Peyer's patch (tissue), 4 donors: ENCODE measurements at regions not wholly inside any gene's neighbourhood (a gene's known extent, or its start where the extent isn't known, plus 50 kb on each side); places are given as distances from the start of the nearest gene placed in this dataset.
"Not testable (repeated sequence)": the region's sequence is repeated elsewhere in the genome, so short reads cannot be mapped to it uniquely, and the experiment has no call there.

Experiments
- CTCF ChIP-seq, 6 experiments: fragments of 450-650 bp in 4 of 6; fragments of 200-600 bp in 2 of 6; sonication (generic) in 1 of 6; IDR thresholded peaks; one replicate each; pipeline ENCODE4 v1.5.1; 2017 to 2019; ENCODE audit warnings: antibody characterized with exemption in 6 of 6, mild to moderate bottlenecking in 3 of 6, moderate library complexity in 1 of 6
- POLR2A ChIP-seq, 2 donors: fragments of 450-650 bp; IDR thresholded peaks; one replicate each; pipeline ENCODE4 v1.5.1; 2017; ENCODE audit warnings: antibody characterized with exemption in 2 of 2, mild to moderate bottlenecking in 2 of 2, moderate library complexity in 2 of 2

- TF ChIP-seq CTCF, POLR2A (IDR thresholded peaks at IDR 0.05): not testable (repeated sequence)
Measured at GRCh38 chr7:54949514-54949913, 69.3 kb upstream of the EGFR start.
